Esophagus squamous epithelium (tissue), 5 donors: ENCODE measurements at regions not wholly inside any gene's neighbourhood (a gene's known extent, or its start where the extent isn't known, plus 50 kb on each side); places are given as distances from the start of the nearest gene placed in this dataset.

Source experiments
- DNase-seq: peaks from one replicate; lab custom pipeline; 2025; lab: John Stamatoyannopoulos, UW
- H3K27ac ChIP-seq, 4 donors: fragments of 200-600 bp; sonication (generic); one replicate each; pipeline ENCODE4 v1.5.1; 2016 to 2019; ENCODE audit warnings: mild to moderate bottlenecking in 1 of 4
- H3K27me3 ChIP-seq, 4 donors: fragments of 200-600 bp; sonication (generic); 1 replicate in 3 of 4; 2 replicates in 1 of 4; pipeline versions ENCODE4 v1.5.1 to v1.6.0; 2017 to 2021; ENCODE audit warnings: antibody characterized with exemption in 1 of 4
- H3K36me3 ChIP-seq, 3 donors: fragments of 200-600 bp; sonication (generic); one replicate each; pipeline ENCODE4 v1.5.1; 2016 to 2019
- H3K4me1 ChIP-seq, 3 donors: fragments of 200-600 bp; sonication (generic); one replicate each; pipeline ENCODE4 v1.5.1; 2017 to 2019
- H3K4me3 ChIP-seq, 4 donors: fragments of 200-600 bp; sonication (generic); 1 replicate in 3 of 4; 2 replicates in 1 of 4; pipeline ENCODE4 v1.5.1; 2016 to 2019; ENCODE audit warnings: mild to moderate bottlenecking in 2 of 4, moderate library complexity in 1 of 4
- H3K9me3 ChIP-seq, 3 donors: fragments of 200-600 bp; sonication (generic); one replicate each; pipeline ENCODE4 v1.5.1; 2016 to 2019
- CTCF ChIP-seq, 6 experiments: fragments of 450-650 bp in 4 of 6; fragments of 200-600 bp in 2 of 6; sonication (generic) in 2 of 6; IDR thresholded peaks; one replicate each; pipeline ENCODE4 v1.5.1; 2016 to 2019; ENCODE audit warnings: antibody characterized with exemption in 6 of 6, mild to moderate bottlenecking in 4 of 6, moderate library complexity in 4 of 6
- POLR2A ChIP-seq, 4 donors: fragments of 450-650 bp; IDR thresholded peaks; one replicate each; pipeline ENCODE4 v1.6.1; 2017; ENCODE audit warnings: antibody characterized with exemption in 4 of 4, mild to moderate bottlenecking in 4 of 4, moderate library complexity in 3 of 4
- WGBS, 2 donors: methylation state at CpG; one replicate each; pipeline ENCODE4 v1.1.5; 2018; 5-methylcytosine and 5-hydroxymethylcytosine counted together
- intact Hi-C: fragments of 100-400 bp; cut with DNase I; formaldehyde crosslinking; loops from one replicate; pipeline ENCODE4 v1.15.0; 2022
- donor health status: DM: yes; HTN: yes; CAD: no.

- no peak for DNase-seq
- Histone ChIP-seq H3K4me1 (no peaks in the 10 kb centered on the region), H3K4me3 (no peak overlapping the region), H3K36me3 (no peaks in the 10 kb centered on the region), H3K9me3 (no peaks in the 10 kb centered on the region), H3K27me3 (no peaks in the 10 kb centered on the region), H3K27ac (no peak overlapping the region)
- no peak for TF ChIP-seq POLR2A (IDR thresholded peaks at IDR 0.05)
- TF ChIP-seq CTCF (IDR thresholded peaks at IDR 0.05), result no peak
- intact Hi-C loops, result no loop called here
- 40 to 46% methylated on average over 1 of the region's 1 CpG for WGBS, 2 donors
Observed at GRCh38 chr2:142321706-142322280, 191.0 kb upstream of the LRP1B start.

- Histone ChIP-seq H3K4me3 (no peak overlapping the region), H3K27me3 (no peaks in the 10 kb centered on the region), H3K27ac (no peak overlapping the region), H3K36me3 (no peaks in the 10 kb centered on the region), H3K4me1 (no peaks in the 10 kb centered on the region), H3K9me3 (no peaks in the 10 kb centered on the region)
- TF ChIP-seq POLR2A (IDR thresholded peaks at IDR 0.05) (no peak), CTCF (IDR thresholded peaks at IDR 0.05) (no peak)
- DNase-seq, result no peak
- 87 to 100% methylated on average over 1 of the region's 1 CpG for WGBS, 2 donors
- intact Hi-C loops, result no loop called here
Observed at GRCh38 chr2:142320067-142320466, 189.3 kb upstream of the LRP1B start.

DNA sequence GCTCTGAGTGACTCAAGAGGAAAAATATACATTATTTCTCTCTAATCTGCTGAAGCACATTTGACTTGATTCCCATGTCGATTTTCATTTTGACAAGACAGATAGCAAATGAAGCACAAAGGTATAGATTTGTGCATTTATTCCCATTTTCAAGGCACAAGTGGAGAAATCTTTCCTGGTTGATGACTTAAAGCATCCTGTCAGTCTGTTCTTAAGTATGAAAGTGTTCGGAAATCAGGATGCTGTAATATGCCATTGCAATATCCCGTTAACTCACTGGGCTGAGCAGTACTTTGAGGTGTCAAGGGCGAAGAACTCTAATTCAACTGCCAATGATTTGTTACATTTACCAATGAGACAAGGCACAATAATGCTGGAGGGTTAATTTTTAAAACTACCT, 185.2 kb upstream of the LRP1B start:
- Histone ChIP-seq H3K27ac (no peak overlapping the region), H3K27me3 (no peaks in the 10 kb centered on the region), H3K4me3 (no peak overlapping the region), H3K4me1 (no peaks in the 10 kb centered on the region), H3K36me3 (no peaks in the 10 kb centered on the region), H3K9me3 (no peaks in the 10 kb centered on the region)
- intact Hi-C loops, result no loop called here
- TF ChIP-seq POLR2A (IDR thresholded peaks at IDR 0.05), result no peak
- no peak for DNase-seq
- WGBS, 2 donors, result 78 to 79% methylated on average over 4 of the region's 4 CpGs

DNA sequence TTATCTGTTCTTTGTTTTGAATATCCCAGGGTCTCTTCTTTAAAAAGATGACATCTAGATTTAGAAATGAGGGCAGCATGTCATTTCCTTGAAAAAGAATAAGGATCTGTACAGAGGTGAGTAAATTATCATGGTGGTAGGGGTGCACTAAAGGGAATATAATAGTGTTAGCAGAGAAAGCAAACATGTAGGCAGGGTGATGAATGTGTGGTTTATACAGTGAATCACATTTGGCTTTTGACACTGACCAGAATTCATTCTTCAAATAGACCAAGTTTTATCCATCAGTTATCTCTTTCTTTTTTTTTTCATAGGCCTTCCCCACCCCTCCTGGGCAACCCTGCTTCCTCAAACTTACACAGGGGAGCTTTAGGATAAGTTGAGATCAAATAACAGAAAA, 184.5 kb upstream of the LRP1B start:
- DNase-seq, result no peak
- intact Hi-C loops, result no loop called here
- Histone ChIP-seq H3K27ac (no peak overlapping the region), H3K27me3 (no peaks in the 10 kb centered on the region), H3K4me1 (no peaks in the 10 kb centered on the region), H3K9me3 (peaks cover 0 to 4% (median 3%) of the 10 kb centered on the region in 3 donors), H3K36me3 (no peaks in the 10 kb centered on the region), H3K4me3 (no peak overlapping the region)
- TF ChIP-seq CTCF (IDR thresholded peaks at IDR 0.05) (no peak), POLR2A (IDR thresholded peaks at IDR 0.05) (no peak)

GRCh38 chr2:142314164-142314563, 183.3 kb upstream of the LRP1B start:
- peaks cover 0 to 10% (median 5%) of the 10 kb centered on the region in 3 donors for H3K9me3 ChIP-seq
- intact Hi-C loops, result no loop called here
- H3K4me3 ChIP-seq, result no peak overlapping the region
- no peaks in the 10 kb centered on the region for H3K4me1 ChIP-seq
- WGBS, 2 donors, result 67 to 77% methylated on average over 2 of the region's 2 CpGs
- DNase-seq, result no peak
- TF ChIP-seq CTCF (IDR thresholded peaks at IDR 0.05) (no peak), POLR2A (IDR thresholded peaks at IDR 0.05) (no peak)
- no peaks in the 10 kb centered on the region for H3K36me3 ChIP-seq
- H3K27me3 ChIP-seq, result no peaks in the 10 kb centered on the region
- H3K27ac ChIP-seq, result no peak overlapping the region

- H3K27ac ChIP-seq, result no peak overlapping the region
- no peaks in the 10 kb centered on the region for H3K4me1 ChIP-seq
- intact Hi-C loops, result no loop called here
Observed at GRCh38 chr2:142310530-142310929, 179.7 kb upstream of the LRP1B start.

More at GRCh38 chr2:142310530-142310929, 179.7 kb upstream of the LRP1B start:
- no peak overlapping the region for H3K4me3 ChIP-seq
- no peaks in the 10 kb centered on the region for H3K36me3 ChIP-seq
- H3K9me3 ChIP-seq, result peaks cover 0 to 10% (median 5%) of the 10 kb centered on the region in 3 donors
- DNase-seq, result no peak
- no peak for TF ChIP-seq POLR2A (IDR thresholded peaks at IDR 0.05)
- no peak for TF ChIP-seq CTCF (IDR thresholded peaks at IDR 0.05)
- H3K27me3 ChIP-seq, result no peaks in the 10 kb centered on the region
